ENCODE measurements at regions not wholly inside any gene's neighbourhood (a gene's known extent, or its start where the extent isn't known, plus 50 kb on each side); places are given as distances from the start of the nearest gene placed in this dataset.

- no peak for TF ChIP-seq SUZ12 (IDR thresholded peaks at IDR 0.05; ENCODE audit: extremely low read depth, insufficient read depth, insufficient read length)
- no peak for TF ChIP-seq YY1 (IDR thresholded peaks at IDR 0.05; ENCODE audit: insufficient read depth, insufficient read length)
Measured at GRCh38 chr10:64191286-64191685, 670.1 kb downstream of the REEP3 start.

Measured in NT2/D1 (cell line).